Smooth muscle cell (in vitro differentiated cells): ENCODE measurements at regions not wholly inside any gene's neighbourhood (a gene's known extent, or its start where the extent isn't known, plus 50 kb on each side); places are given as distances from the start of the nearest gene placed in this dataset.

Source experiments
- DNase-seq: peaks from one replicate; lab custom pipeline; 2025; ENCODE audit not compliant: unreplicated experiment; lab: John Stamatoyannopoulos, UW
- H2AFZ ChIP-seq: fragments of 200-600 bp; sonication (generic); 2 replicates; pipeline ENCODE4 v1.6.0; 2016; ENCODE audit warnings: antibody characterized with exemption, low read depth, mild to moderate bottlenecking
- H3F3A ChIP-seq: fragments of 200-600 bp; sonication (generic); 2 replicates; pipeline ENCODE4 v1.6.0; 2017; ENCODE audit warnings: antibody characterized with exemption, low read depth
- H3K27ac ChIP-seq: fragments of 200-600 bp; sonication (generic); 2 replicates; pipeline ENCODE4 v1.5.1; 2016; ENCODE audit warnings: low read depth, mild to moderate bottlenecking
- H3K27me3 ChIP-seq: fragments of 200-600 bp; sonication (generic); 2 replicates; pipeline ENCODE4 v1.6.1; 2016; ENCODE audit warnings: low read depth, mild to moderate bottlenecking
- H3K36me3 ChIP-seq: fragments of 200-600 bp; sonication (generic); 2 replicates; pipeline ENCODE4 v1.5.1; 2016; ENCODE audit warnings: low read depth
- H3K4me1 ChIP-seq: fragments of 200-600 bp; sonication (generic); 2 replicates; pipeline ENCODE4 v1.5.1; 2016; ENCODE audit warnings: low read depth
- H3K4me2 ChIP-seq: fragments of 200-600 bp; sonication (generic); 2 replicates; pipeline ENCODE4 v1.6.0; 2016; ENCODE audit warnings: mild to moderate bottlenecking
- H3K4me3 ChIP-seq: fragments of 200-600 bp; sonication (generic); 2 replicates; pipeline ENCODE4 v1.5.1; 2016; ENCODE audit warnings: mild to moderate bottlenecking
- H3K79me2 ChIP-seq: fragments of 200-600 bp; sonication (generic); 2 replicates; pipeline ENCODE4 v1.6.0; 2016; ENCODE audit warnings: low read depth, mild to moderate bottlenecking
- H3K9ac ChIP-seq: fragments of 200-600 bp; sonication (generic); 2 replicates; pipeline ENCODE4 v1.6.0; 2016; ENCODE audit warnings: low read depth
- H3K9me3 ChIP-seq: fragments of 200-600 bp; sonication (generic); replicated peaks from 2 replicates; pipeline ENCODE4 v1.5.1; 2016; ENCODE audit warnings: low read depth
- H4K20me1 ChIP-seq: fragments of 200-600 bp; sonication (generic); 2 replicates; pipeline ENCODE4 v1.6.0; 2016; ENCODE audit warnings: low read depth
- CTCF ChIP-seq: fragments of 200-600 bp; sonication (generic); IDR thresholded peaks from 2 replicates; pipeline ENCODE4 v1.5.1; 2017; ENCODE audit warnings: borderline replicate concordance, mild to moderate bottlenecking, antibody characterized with exemption; ENCODE audit not compliant: insufficient read depth, poor library complexity, severe bottlenecking
- WGBS: methylation state at CpG from one replicate; pipeline ENCODE4 v1.1.7; 2016; ENCODE audit warnings: low lambda C conversion rate; 5-methylcytosine and 5-hydroxymethylcytosine counted together

- peaks cover 11% of the 10 kb centered on the region for H3K27me3 ChIP-seq
- DNase-seq, result no peak
- H3K9ac ChIP-seq, result no peak overlapping the region
- H3K4me3 ChIP-seq, result peak overlapping the region; percentile 64
- WGBS, result 84% methylated on average over 9 of the region's 9 CpGs
- peak overlapping the region; percentile 76 for H2AFZ ChIP-seq
- H4K20me1 ChIP-seq, result no peaks in the 10 kb centered on the region
- H3K27ac ChIP-seq, result no peak overlapping the region
- peaks cover 6% of the 10 kb centered on the region for H3K4me1 ChIP-seq
- TF ChIP-seq CTCF, result no peak
- peaks cover 4% of the 10 kb centered on the region for H3F3A ChIP-seq
- no peaks in the 10 kb centered on the region for H3K79me2 ChIP-seq
- H3K36me3 ChIP-seq, result no peaks in the 10 kb centered on the region
- no peaks in the 10 kb centered on the region for H3K9me3 ChIP-seq
- H3K4me2 ChIP-seq, result peak overlapping the region; percentile 92
These were observed 55.3 kb upstream of the HNRNPU start for GRCh38 chr1:244919320-244920282.

DNA sequence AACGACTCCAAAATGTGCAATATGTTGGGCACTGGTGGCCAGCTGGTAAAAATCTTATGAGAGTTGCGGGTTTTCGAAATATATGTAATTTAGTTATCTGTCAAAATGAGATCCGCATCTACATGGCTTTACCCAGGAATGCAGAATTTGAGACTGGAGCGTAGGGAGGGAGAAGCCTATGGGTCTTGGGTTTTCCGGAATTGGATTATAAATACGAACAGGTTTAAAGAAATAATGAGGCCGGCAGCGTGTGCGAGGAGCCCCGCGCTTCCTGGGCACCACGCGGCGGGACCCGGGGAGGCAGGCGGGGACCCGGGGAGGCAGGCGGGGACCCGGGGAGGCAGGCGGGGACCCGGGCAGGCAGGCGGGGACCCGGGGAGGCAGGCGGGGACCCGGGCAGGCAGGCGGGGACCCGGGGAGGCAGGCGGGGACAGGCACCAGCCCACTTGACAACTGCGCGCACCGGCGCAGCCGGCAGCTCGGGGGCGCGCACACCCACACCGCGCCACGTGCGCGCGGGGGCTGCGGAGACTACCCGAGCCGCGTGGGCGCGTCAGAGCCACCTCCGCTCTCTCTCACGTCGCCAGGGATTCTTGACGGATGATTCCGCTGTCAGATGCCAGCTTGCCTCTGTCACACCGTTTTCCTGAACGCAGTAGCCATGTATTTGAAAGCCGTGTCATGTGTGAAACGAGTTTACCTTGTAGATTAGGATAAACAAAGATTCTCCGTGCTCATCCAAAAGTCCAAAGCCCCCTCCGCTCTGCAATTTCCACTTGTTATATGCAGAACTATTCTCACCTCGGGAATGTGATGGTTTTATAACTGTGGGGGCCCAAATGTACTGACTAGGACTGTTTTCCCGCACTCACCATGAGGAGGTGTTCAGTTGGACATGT lies 54.3 kb upstream of the HNRNPU start:
- Histone ChIP-seq H3K4me1 (peaks cover 6% of the 10 kb centered on the region), H4K20me1 (no peaks in the 10 kb centered on the region), H2AFZ (peak overlapping the region; percentile 76), H3K9ac (no peak overlapping the region), H3K36me3 (no peaks in the 10 kb centered on the region), H3K27ac (no peak overlapping the region), H3K4me2 (peak overlapping the region; percentile 92), H3K9me3 (no peaks in the 10 kb centered on the region), H3K79me2 (no peaks in the 10 kb centered on the region), H3K27me3 (peaks cover 11% of the 10 kb centered on the region), H3K4me3 (peak overlapping the region; percentile 64), H3F3A (peaks cover 4% of the 10 kb centered on the region)
- TF ChIP-seq CTCF, result no peak
- WGBS, result 11% methylated on average over 36 of the region's 62 CpGs
- no peak for DNase-seq

DNA sequence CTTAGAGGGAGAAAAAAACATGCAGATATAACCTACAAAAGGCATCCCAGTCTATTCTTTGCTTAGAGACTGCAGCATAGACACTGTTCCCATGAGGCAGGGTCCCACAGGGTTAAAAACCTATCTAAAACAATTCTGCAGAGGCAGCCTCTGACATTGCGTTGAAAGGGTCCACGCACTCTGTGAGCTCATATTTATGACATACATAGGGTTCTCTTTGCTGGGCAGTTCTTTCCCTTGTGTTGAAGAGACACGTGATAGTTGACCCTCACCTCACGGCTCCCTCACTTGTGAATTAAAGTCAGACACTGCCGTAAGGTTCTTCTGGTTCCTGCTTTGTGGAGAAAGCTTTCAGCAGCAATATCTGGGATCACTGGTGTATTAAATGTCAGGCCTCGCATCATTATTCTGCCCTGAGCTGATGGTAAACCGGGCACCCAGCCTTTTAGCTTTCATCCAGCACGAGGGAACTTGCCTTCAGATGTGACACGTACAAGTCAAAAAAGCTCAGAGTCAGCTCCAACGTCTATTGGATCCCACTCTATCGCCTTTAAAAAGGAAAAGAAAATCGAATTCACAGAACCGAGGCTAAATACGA lies 52.8 kb upstream of the HNRNPU start:
- peaks cover 4% of the 10 kb centered on the region for H3F3A ChIP-seq
- no peak overlapping the region for H3K9ac ChIP-seq
- H3K4me2 ChIP-seq, result no peak overlapping the region
- no peaks in the 10 kb centered on the region for H3K9me3 ChIP-seq
- no peak overlapping the region for H2AFZ ChIP-seq
- no peak overlapping the region for H3K27ac ChIP-seq
- 91% methylated on average over 14 of the region's 14 CpGs for WGBS
- peaks cover 11% of the 10 kb centered on the region for H3K27me3 ChIP-seq
- H3K36me3 ChIP-seq, result no peaks in the 10 kb centered on the region
- H4K20me1 ChIP-seq, result no peaks in the 10 kb centered on the region
- H3K79me2 ChIP-seq, result no peaks in the 10 kb centered on the region
- TF ChIP-seq CTCF, result no peak
- H3K4me3 ChIP-seq, result no peak overlapping the region
- no peak for DNase-seq
- H3K4me1 ChIP-seq, result peaks cover 6% of the 10 kb centered on the region
